8988T (cell line): ENCODE measurements at regions not wholly inside any gene's neighbourhood (a gene's known extent, or its start where the extent isn't known, plus 50 kb on each side); places are given as distances from the start of the nearest gene placed in this dataset.
A peak's percentile ranks its signal among the peaks of the same experiment; 100 is the strongest.

Experiments
- DNase-seq: peaks from one replicate; pipeline ENCODE4 v3.0.0; 2011

DNA sequence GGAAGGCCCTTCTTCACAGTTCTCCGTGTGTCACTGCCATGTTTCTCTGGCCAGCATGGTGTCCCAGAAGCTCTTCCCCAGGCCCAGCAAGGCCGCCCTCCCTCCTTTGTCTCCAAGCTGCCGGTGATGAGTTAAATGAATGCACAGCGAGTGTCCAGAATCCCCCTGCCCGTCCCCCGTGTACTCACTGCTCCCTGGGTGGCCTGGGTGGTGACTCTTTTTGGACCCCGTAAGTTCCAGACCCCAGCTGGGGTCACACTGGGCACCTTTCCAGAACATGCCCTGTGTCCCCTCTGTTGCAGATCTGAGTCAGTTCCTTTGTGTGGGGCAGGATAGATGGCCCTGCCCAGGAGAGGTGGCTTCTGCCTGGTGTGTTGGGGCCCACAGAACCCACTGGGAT is 95.0 kb downstream of the MRPL36 start:
- DNase-seq: no peak

DNA sequence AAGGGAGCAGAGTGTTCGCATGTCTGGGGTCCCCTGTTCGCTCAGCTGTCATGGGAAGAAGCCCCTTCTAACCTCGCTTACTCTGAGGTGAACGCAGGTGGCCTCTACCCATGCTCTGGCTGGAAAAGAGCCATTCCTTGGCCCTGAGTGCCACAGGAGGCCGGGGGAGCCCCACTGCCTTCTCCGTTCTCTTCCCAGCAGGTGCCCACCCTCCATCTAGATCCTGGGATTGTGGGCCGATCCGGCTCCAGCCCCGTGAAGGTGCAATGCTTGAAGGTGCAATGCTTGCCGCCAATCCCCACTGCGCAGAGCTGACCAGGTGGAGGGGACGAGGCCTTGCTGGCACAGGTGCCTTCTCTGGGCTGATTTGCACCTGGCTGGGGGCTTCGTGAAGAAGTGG is 95.4 kb downstream of the MRPL36 start:
- no peak for DNase-seq

DNA sequence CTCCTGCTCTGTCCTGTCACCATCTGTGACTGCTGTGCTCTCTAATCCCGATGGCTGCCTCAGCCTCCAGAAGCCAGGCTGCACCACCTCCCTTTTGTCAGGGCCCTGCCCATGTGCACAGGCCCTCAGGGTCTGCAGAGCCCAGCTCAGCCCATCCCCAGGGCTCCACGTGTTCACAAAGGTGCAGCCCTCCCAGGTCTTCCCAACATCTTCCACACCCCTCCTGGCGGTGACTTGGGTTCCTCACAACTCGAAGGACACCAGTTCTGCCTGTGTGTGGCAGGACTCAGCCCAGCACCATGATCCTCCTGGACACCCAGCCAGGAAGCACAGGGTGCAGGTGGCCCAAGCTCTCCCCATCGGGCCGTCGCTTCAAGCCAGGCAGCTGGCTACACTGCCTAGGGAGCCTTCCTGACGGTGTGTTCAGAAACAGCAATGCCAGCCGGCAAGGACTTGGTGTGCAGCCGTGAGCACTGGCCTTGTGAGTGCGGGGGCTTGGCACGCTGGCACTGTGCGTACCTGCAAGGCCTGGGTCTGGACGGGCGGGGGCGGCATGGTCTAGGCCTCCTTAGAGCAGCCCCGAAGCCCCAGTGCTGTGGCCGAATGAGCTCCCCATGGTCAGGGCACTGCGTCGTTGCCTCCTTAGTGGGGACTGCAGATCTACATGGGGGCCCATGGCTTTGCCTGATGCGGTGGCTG is 96.1 kb downstream of the MRPL36 start:
- no peak for DNase-seq

DNA sequence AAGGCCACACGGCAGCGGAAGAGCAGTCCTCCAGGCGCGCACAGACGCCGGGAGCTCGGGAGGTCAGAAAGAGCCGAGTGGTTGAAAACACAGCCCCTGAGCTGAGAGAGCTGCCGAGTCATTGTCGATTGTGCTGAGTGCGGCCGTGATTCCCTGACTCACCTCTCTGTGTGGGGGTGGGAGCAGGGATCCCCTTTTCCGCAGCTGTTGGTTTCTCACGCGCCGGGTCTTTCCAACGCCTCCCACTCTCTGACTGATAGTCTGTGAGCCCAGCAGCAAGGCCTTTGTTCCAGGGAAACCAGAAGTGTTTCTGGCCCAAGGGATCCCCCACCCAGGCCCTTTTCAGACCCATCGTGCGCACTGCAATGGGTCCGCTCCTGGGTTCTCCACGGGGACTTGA is 97.3 kb downstream of the MRPL36 start:
- no peak for DNase-seq

DNA sequence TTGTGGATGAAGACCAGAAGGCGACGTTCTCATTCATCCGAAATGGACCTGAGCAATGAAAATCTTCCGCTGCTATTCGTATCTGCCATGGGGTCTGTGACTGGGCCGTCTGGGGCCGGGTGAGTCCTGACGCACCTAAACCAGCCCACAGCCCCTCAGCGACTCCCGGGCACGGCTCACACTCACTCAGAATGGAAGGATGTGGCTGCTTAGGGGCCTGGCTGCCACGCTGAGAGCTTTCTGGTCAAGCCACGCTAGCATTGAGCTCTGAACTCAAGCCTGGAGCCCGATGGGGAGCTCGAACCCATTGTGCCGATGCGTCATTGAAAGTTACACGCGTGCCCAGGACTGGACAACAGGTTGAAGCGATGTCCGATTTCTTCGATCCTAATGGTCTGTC is 97.8 kb downstream of the MRPL36 start:
- DNase-seq: no peak

DNA sequence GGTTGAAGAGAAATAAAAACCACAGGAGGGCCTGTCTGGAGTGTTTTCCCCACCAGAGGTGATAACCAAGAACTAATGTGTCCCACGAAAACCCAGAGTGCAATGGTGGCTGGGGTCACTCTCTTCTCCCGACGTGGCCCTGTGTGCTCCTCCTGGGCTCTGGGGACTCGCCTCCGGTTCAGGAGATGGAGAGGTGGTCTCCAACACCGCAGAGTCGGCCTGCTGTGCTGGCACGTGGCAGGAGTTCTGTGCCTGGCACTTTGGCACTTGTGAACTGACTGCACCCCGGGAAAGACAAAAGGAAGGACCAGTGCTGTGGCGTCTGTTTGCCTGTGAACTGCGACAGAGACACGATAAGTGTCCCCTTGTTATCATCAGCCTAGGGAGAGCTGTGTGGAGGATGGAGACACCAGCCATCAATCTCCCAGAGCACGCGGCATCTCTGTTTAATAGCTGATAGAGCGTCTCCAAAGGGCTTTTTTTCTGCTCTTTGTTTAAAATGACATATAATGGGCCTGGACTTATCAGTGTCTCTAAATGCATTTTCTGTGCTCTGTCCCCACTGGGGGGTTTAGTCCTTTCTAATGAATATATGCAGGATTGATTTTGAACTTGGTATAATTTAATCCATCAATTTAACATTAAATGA is 98.3 kb downstream of the MRPL36 start:
- DNase-seq: no peak

DNA sequence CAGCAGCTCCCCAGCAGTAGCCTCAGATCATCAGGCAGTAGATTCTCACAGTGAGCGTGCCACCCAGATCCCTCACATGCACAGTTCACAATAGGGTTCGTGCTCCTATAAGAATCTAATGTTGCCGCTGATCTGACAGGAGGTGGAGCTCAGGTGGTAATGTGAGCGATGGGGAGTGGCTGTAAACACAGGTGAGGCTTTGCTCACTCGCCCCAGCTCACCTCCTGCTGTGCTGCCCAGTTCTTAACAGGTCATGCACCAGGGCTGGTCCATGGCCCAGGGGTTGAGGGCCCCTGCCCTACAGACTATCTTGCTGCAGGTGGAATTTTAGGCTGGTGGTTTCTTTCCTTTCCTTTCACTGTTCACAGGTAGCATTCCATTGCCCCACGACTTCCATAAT is 100.2 kb downstream of the MRPL36 start:
- DNase-seq: no peak

DNA sequence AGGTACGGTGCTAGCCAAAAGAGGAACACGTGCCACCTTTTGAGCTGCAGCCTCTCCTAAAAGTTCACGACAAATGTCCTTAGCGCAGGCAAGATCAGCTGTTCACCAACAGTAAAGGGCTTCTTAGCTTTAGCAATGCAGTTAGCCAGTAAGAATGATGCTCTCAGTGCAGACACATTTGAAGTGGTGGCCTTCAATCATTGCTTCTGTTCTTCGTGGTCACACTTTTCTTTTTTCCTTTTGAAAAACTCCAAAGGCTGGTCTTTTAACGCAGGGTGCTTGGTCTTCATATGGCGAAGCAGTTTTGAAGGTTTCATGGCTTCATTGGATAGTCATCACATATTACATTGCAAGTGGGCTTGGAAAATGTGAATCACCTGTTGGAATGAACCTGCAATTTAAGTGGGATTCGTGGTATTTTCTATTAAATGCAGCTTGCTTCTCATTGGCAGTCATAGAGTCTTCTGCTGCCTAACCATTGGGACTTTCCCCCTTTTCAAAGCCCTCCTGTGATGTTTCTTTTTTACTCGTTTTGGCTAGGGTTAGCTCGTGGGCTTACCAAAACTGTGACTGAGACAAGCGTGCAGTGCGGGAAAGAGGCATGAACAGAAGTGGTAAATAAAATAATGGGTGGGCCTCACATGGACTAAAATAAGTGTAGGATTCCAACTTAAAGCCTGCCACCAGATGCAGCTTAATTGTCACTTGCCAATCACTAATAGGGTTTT is 100.9 kb downstream of the MRPL36 start:
- DNase-seq: no peak

DNA sequence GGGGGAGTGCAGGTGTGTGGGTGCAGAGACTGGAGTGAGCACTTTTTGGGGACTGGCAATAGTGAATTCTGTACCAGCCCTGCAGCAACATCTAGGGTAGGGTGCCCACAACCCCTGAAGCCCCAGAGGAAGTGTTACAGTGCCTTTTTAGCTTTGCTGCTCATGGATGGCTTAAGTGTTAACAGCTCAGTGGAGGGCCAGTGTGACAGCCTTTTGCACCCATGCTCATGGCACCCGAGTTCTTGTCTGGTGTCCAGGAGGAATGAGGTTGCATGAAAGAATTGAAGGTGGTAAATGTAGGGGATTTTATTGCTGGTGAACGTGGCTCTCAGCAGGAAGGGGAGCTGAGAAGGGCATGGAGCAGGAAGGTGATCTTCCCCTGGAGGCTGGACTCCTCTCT is 107.3 kb downstream of the MRPL36 start:
- no peak for DNase-seq

DNA sequence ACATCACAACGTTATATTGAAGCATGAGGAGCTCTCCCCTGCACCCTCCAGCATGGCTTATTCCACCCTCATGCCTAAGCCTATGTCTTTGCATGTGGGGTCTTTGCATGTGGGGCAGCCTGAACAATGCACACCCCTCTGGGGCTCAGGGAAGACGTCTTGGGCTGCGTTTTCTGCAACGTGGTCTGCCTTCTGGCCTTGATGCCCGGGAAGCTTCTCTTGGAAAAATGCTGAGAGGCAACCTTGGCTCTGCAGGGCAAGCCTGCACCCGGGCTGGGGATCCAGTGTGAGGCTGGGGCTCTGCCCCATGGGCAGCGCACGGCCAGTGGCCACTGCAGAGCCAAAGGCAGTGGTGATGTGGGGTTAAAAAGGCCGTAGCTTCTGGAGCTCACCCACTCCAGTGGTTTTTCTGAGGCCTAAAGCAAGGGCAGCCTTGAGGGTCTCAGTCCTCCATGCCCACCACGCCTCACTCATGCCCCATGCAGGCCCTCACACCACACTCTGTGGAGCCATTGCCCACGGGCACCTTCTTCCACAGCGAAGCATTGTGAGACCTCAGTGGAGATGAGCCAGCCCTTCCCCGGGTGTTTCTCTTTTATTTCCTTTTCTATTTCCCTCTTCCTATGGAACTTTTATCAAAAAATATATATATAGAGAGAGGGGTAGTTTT is 112.2 kb downstream of the MRPL36 start:
- no peak for DNase-seq

DNA sequence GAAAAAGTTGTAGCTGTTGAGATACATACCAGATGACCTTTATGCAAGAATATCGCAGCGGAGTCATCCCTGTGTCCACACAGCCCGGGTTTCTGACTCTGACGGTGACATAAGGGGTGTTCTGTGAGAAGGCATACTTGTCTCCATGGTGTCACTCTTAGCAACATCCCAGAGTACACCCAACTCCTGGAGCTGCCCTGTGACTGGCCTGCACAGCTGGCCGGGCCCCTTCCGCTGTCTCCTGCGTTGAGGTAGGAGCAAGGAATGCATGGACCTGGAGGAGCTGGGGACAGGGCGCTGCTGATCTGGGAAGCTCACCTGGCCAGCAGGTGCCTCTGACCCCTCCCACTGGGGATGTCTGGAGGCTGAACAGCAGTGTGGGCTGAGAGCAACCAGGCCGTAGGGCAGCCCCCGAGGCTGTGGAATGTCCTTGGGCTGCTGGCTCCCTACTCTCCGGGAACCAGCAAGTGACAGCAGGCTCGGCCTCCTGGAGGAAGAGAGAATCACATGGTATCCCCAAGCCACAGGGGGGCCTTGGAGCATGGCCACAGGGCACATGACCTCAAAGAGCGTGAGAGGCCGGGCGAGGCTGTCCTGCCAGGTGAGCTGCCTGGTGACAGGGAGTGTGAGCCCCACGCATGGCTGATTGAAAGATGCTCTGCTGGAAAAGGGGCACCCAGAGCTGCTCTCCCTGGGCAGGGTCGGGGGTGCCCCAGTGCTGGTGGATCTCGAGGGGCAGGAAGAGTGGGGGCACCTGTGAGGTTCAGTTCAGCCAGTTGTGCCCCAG is 113.4 kb downstream of the MRPL36 start:
- no peak for DNase-seq

DNA sequence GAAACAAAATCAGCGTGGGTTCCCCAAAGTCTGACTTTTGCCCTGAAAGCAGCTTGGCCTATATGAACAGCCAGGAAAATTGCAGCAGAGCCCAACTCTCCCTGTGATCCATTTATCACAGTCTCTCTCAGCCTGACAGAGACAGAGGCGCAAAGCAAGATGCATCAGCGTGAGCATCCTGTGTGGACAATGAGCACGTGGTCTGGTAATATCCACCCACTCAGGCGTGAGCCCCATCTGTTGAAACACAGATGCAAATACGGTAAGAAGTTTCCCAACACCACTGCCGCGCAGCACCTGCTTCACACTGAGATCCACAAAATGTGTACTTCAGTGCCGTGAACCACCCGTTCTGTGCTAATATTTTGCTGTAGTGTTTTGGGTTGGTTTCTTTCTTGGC is 114.6 kb downstream of the MRPL36 start:
- no peak for DNase-seq

DNA sequence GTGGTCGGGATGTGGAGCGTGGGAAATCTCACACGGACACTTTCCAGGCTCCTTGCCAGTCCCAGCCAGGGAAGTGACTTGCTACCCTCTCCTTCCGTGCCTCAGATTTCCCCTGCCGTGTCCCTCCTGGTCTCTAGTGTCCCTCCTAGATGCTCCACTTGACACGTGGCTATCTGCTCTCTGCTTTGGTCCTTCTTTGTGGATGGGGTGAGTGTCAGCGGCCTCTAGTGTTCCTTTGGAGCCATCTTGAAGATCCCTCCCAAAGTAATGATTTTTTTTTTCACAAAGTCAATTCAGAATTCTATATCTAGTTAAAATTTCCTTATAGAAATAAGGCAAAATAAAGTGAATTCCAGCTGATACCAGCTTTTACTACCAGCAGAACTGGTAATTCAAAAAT is 117.7 kb downstream of the MRPL36 start:
- DNase-seq: no peak

DNA sequence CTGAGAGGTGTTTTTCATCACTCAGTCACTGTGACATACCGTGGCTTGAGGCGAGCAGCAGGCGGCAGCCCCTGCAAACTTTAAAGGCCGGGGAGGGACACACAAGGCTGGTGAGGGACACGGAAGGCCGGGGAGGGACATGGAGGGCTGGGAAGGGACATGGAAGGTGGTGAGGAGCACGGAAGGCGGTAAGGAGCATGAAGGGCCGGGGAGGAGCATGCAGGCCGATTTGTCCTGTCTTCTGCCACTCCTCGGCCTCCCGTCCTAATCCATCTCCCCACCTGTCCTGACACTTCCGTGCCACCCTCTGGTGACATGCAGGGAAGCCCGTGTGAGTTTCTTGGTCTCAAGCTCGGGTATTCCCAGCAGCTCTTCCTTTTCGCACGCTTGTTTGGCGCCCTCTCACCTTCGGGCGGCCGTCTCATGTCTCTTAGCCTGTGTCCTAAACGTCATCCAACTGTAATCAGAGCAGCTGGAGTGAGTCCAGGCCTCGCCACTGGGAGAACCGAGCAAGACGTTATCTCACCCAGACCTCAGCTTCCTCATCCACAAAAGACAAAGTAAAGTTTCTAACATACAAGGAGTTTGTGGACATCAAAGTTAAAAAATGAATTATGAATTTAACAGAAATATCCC is 126.5 kb downstream of the MRPL36 start:
- DNase-seq: no peak

DNA sequence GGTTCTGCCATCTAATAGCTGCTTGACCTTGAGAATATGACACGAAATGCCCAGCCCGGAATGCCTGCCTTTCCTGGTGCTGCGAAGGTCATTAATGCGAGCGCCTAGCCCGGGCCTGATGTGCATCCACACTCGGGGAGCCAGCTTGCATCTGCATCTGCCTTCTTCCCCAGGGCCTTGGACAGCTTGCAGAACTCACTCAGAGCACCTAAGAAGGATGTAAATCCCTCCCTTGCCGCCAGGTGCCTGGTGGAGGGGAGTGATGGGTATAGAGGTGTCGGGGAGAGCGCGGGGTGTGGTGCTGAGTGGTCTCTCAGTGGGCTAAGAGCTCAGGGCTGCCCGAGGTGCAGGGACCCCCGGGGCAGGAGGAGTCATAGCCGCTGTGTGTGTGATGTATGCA is 127.2 kb downstream of the MRPL36 start:
- DNase-seq: no peak

DNA sequence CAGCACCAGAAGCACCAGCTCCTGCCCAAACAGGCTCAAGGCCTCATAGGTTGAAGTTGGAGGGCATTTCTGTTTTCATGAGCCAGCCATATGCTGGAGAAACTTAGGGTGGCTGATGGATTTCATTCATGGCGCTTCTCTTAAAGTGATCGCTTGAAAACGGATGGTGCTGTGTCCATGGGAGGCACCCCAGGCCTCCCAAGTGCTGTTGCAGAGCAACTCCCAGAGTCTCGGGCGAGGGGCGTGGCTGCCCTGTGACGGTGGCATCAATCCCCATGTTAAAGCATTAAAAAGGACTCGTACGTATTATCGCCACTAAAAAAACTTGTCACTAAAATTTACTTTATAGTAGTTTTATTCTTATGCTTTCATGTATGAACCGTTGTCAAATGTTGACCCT is 128.3 kb downstream of the MRPL36 start:
- no peak for DNase-seq

DNA sequence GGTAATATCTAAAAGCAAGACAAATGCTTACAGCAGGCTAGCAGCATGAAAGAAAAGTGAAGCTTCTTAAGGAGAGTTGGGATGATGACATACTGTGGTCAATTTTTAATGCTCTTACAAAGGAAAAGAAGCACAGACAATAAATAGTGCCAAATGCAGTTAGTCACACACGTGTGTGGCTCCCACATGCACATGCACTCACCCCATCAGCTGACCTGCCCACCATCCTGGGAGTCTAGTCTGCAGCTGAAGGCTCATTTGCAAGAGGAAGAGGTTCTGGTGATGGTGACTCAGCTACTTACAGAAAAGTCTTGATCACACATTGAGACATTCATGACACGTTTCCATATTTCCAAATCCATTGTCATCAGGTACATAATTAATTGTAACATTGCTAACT is 129.3 kb downstream of the MRPL36 start:
- DNase-seq: no peak

DNA sequence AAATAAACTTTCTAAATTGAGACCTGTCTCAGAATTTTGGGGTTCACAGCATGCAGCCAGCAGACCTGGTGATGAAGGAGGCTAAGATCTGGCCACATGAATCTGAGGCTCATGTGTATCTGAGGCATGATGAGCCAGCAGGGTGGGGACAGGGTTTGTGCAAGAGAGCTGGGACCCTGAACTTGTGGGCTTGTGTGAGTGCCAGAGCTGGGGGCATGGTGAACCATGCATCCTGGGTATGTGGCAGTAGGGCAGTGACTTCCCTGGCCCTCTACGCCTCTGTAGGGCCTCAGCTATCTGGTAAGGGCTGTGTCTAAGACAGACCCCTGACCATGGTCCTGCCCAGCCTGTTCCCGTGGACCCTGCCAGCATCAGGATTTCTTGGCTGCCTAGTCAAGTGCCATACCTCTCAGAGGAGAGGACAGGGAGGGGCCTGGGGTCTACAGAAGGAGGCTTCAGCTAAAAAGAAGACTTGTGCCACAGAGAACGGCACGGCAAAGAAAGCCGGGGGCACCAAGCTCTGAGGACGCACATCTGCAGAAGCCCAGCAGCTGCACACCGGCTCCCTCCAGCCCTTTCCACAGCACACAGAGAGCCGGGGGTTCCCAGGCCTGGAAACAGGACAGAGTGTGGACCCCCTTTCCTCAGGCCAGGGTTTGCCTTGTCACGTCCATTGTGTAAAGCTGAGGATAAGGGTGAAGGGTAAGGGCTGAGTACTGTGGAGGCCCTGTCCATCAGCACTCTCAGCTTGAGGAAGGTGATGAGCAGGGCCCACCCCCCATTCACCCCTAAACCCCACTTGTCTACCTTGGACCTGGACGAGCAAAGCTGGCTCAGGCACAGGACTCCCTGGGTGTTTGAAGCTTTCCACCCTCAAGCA is 130.1 kb downstream of the MRPL36 start:
- no peak for DNase-seq

DNA sequence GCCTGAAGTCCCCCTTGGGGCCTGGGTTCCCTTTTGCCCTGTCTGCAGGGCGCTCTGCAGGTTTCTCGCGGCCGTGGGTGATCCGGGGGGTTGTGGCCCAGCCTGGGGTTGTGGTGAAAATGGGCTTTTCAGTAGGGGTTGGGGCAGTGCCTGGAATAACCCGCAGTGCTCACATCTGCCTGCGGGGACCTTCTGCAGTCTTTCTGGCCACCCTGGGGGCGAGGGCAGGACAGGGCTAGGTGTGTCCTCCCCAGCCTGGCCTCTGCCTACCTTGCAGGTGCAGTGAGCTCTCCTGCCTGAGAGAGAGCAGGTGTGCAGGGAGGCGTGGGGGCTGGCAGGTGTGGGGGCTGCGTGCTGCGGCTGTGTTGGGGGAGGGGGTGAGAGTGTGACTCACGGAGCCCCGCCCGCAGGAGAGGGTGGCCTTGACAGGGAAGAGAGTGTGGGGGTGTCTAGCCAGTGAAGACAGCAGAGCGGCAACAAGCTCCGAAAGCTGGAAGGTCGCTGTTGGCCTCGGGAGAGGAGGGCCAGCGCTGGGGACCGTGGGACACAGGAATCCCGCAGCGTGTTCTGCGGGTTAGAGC is 131.4 kb downstream of the MRPL36 start:
- peak; percentile 92 for DNase-seq

DNA sequence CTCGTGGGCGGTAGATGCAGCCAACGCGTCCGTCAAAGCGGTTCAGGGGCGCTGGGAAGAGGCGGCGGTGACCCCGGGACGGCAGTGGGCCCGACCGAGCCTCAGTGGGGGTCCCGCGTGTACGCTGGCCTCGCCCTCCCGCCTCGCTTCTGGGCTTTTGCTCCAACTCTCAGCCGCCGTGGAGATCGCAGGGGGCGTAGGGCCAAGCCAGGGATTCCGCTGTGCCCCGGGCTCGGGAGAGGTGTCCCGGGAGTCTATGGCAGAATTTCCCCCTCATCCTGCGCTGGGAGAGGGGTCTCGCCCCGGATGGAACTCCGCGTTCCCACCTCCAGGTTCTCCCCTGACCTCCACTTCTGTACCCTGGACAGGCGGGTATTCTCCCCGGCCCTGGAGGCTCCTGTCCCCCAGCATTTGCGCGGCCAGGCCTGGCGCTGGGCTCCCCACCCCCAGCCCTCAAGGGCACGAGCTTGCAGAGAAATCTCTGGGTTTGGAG is 131.9 kb downstream of the MRPL36 start:
- no peak for DNase-seq
